HL-60 (cell line): ENCODE measurements at regions not wholly inside any gene's neighbourhood (a gene's known extent, or its start where the extent isn't known, plus 50 kb on each side); places are given as distances from the start of the nearest gene placed in this dataset.

Experiments
- CTCF ChIP-seq: IDR thresholded peaks from one replicate; pipeline ENCODE4 v1.5.1; 2011; ENCODE audit warnings: low read length, control low read depth, inconsistent platforms; ENCODE audit not compliant: insufficient read depth
- GABPA ChIP-seq: IDR thresholded peaks from 2 replicates; pipeline ENCODE4 v1.6.1; 2012; ENCODE audit warnings: low read depth
- POLR2AphosphoS5 ChIP-seq: IDR thresholded peaks from 2 replicates; pipeline ENCODE4 v1.6.1; 2012; ENCODE audit warnings: low read depth
- REST ChIP-seq: IDR thresholded peaks from 2 replicates; pipeline ENCODE4 v1.6.1; 2012; ENCODE audit warnings: low read depth; ENCODE audit not compliant: insufficient replicate concordance

DNA sequence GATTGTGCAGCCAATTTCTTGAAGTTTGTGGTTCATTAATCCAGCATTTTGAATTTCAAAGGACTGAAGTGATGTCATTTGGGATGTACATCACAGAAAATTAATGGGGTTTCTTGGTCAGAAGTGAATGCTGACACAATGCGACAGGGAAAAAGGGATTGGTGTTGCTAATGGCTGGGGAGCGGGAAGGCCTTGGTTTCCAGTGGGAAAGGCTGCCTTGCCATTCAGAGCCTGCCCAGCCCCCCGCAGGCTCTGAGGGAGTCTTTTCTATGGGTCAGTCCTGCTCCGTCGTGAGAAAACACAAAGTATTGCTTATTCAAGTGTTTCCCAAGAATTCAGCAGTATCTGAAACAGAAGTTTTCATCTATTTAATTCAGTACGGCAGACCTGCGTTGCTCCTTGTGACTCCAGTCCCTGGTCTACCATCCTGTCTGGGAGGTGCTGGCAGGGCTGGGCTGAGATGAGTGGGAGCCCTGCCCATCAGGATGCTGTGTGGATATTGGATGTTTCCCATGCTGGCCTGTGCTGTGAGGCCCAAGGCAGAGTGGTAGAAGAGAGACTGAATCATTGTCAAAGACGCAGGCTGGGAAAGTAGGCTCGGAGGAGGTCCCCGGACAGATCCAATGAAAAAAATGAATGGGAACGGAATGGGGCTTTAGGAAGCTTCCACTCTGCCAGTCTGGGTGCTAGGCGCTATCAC, 111.2 kb upstream of the KLHL25 start:
- TF ChIP-seq POLR2AphosphoS5 (no peak), GABPA (no peak), CTCF (no peak), REST (no peak)
